Ectodermal cell (in vitro differentiated cells): ENCODE measurements at regions not wholly inside any gene's neighbourhood (a gene's known extent, or its start where the extent isn't known, plus 50 kb on each side); places are given as distances from the start of the nearest gene placed in this dataset.

Source experiments
- H3K27ac ChIP-seq: 2 replicates; pipeline ENCODE4 v1.7.0; 2013; ENCODE audit warnings: mild to moderate bottlenecking, low read depth, low read length; ENCODE audit not compliant: insufficient read depth, poor library complexity, severe bottlenecking
- H3K27me3 ChIP-seq: 2 replicates; pipeline ENCODE4 v1.7.0; 2013; ENCODE audit warnings: mild to moderate bottlenecking, low read length; ENCODE audit not compliant: insufficient read depth, control insufficient read depth, poor library complexity, severe bottlenecking
- H3K36me3 ChIP-seq: one replicate; pipeline ENCODE4 v1.7.0; 2013; ENCODE audit warnings: low read length; ENCODE audit not compliant: control insufficient read depth, insufficient read depth
- H3K4me1 ChIP-seq: one replicate; pipeline ENCODE4 v1.7.0; 2013; ENCODE audit warnings: low read length; ENCODE audit not compliant: control insufficient read depth, insufficient read depth
- H3K4me3 ChIP-seq: 2 replicates; pipeline ENCODE4 v1.7.0; 2013; ENCODE audit warnings: low read depth, low read length, control low read depth; ENCODE audit not compliant: insufficient read depth
- H3K9me3 ChIP-seq: 2 replicates; pipeline ENCODE4 v1.7.0; 2013; ENCODE audit warnings: mild to moderate bottlenecking, low read length, moderate library complexity; ENCODE audit not compliant: control insufficient read depth
- WGBS, 2 experiments: methylation state at CpG; one replicate each; pipeline ENCODE4 v1.1.7; 2013; ENCODE audit warnings: missing lambda C conversion rate in 2 of 2; 5-methylcytosine and 5-hydroxymethylcytosine counted together

GRCh38 chr12:107362960-107363359, 269.6 kb upstream of the CRY1 start:
- WGBS, 2 experiments: 56 to 72% methylated on average over 5 of the region's 5 CpGs
- H3K27ac ChIP-seq: no peak overlapping the region

GRCh38 chr12:107364875-107365518, 271.6 kb upstream of the CRY1 start:
- no peaks in the 10 kb centered on the region for H3K36me3 ChIP-seq
- H3K9me3 ChIP-seq: no peaks in the 10 kb centered on the region
- WGBS, 2 experiments: 95% methylated on average over 3 of the region's 3 CpGs
- peaks cover 24% of the 10 kb centered on the region for H3K4me1 ChIP-seq
- no peak overlapping the region for H3K27ac ChIP-seq
- no peak overlapping the region for H3K4me3 ChIP-seq
- H3K27me3 ChIP-seq: no peaks in the 10 kb centered on the region

More at GRCh38 chr12:107362960-107363359, 269.6 kb upstream of the CRY1 start:
- Histone ChIP-seq H3K9me3 (no peaks in the 10 kb centered on the region), H3K27me3 (no peaks in the 10 kb centered on the region), H3K36me3 (no peaks in the 10 kb centered on the region), H3K4me1 (peaks cover 24% of the 10 kb centered on the region), H3K4me3 (no peak overlapping the region)

GRCh38 chr12:107365703-107366102, 272.4 kb upstream of the CRY1 start:
- Histone ChIP-seq H3K9me3 (no peaks in the 10 kb centered on the region), H3K36me3 (no peaks in the 10 kb centered on the region), H3K27ac (no peak overlapping the region), H3K27me3 (no peaks in the 10 kb centered on the region), H3K4me1 (peaks cover 27% of the 10 kb centered on the region), H3K4me3 (no peak overlapping the region)
- WGBS, 2 experiments: 82 to 83% methylated on average over 3 of the region's 3 CpGs

- no peaks in the 10 kb centered on the region for H3K27me3 ChIP-seq
- no peak overlapping the region for H3K27ac ChIP-seq
- no peaks in the 10 kb centered on the region for H3K9me3 ChIP-seq
- no peaks in the 10 kb centered on the region for H3K36me3 ChIP-seq
- peaks cover 27% of the 10 kb centered on the region for H3K4me1 ChIP-seq
- 77 to 79% methylated on average over 2 of the region's 2 CpGs for WGBS, 2 experiments
- no peak overlapping the region for H3K4me3 ChIP-seq
Measured at GRCh38 chr12:107366322-107366721, 273.0 kb upstream of the CRY1 start.

GRCh38 chr12:107368586-107368985, 275.2 kb upstream of the CRY1 start:
- 94 to 95% methylated on average over 5 of the region's 5 CpGs for WGBS, 2 experiments
- Histone ChIP-seq H3K4me1 (peaks cover 16% of the 10 kb centered on the region), H3K4me3 (no peak overlapping the region), H3K27ac (no peak overlapping the region), H3K36me3 (no peaks in the 10 kb centered on the region), H3K9me3 (no peaks in the 10 kb centered on the region), H3K27me3 (no peaks in the 10 kb centered on the region)

GRCh38 chr12:107369006-107369405, 275.7 kb upstream of the CRY1 start:
- no peaks in the 10 kb centered on the region for H3K36me3 ChIP-seq
- no peaks in the 10 kb centered on the region for H3K27me3 ChIP-seq
- H3K4me3 ChIP-seq: no peak overlapping the region
- no peaks in the 10 kb centered on the region for H3K9me3 ChIP-seq
- WGBS, 2 experiments: 75 to 100% methylated on average over 1 of the region's 2 CpGs
- H3K4me1 ChIP-seq: peaks cover 12% of the 10 kb centered on the region
- H3K27ac ChIP-seq: no peak overlapping the region

- Histone ChIP-seq H3K36me3 (no peaks in the 10 kb centered on the region), H3K27me3 (no peaks in the 10 kb centered on the region), H3K27ac (no peak overlapping the region), H3K4me3 (no peak overlapping the region), H3K4me1 (peaks cover 18% of the 10 kb centered on the region), H3K9me3 (no peaks in the 10 kb centered on the region)
- 98 to 100% methylated on average over 2 to 4 of the region's 4 CpGs for WGBS, 2 experiments
Measured at GRCh38 chr12:107369679-107370078, 276.3 kb upstream of the CRY1 start.

- WGBS, 2 experiments: 80 to 84% methylated on average over 5 of the region's 5 CpGs
- Histone ChIP-seq H3K27ac (no peak overlapping the region), H3K9me3 (no peaks in the 10 kb centered on the region), H3K27me3 (no peaks in the 10 kb centered on the region), H3K36me3 (no peaks in the 10 kb centered on the region), H3K4me3 (no peak overlapping the region), H3K4me1 (peaks cover 10% of the 10 kb centered on the region)
Measured at GRCh38 chr12:107372229-107372658, 278.9 kb upstream of the CRY1 start.

GRCh38 chr12:107373238-107373809, 280.0 kb upstream of the CRY1 start:
- H3K4me3 ChIP-seq: no peak overlapping the region
- no peaks in the 10 kb centered on the region for H3K9me3 ChIP-seq
- 91 to 94% methylated on average over 2 to 3 of the region's 3 CpGs for WGBS, 2 experiments

GRCh38 chr12:107374161-107374840, 281.0 kb upstream of the CRY1 start:
- H3K27ac ChIP-seq: no peak overlapping the region
- no peaks in the 10 kb centered on the region for H3K27me3 ChIP-seq
- H3K4me1 ChIP-seq: peaks cover 10% of the 10 kb centered on the region
- H3K9me3 ChIP-seq: no peaks in the 10 kb centered on the region
- 64 to 73% methylated on average over 10 of the region's 10 CpGs for WGBS, 2 experiments
- no peak overlapping the region for H3K4me3 ChIP-seq
- no peaks in the 10 kb centered on the region for H3K36me3 ChIP-seq

More at GRCh38 chr12:107373238-107373809, 280.0 kb upstream of the CRY1 start:
- H3K4me1 ChIP-seq: peaks cover 10% of the 10 kb centered on the region
- no peak overlapping the region for H3K27ac ChIP-seq
- H3K36me3 ChIP-seq: no peaks in the 10 kb centered on the region
- no peaks in the 10 kb centered on the region for H3K27me3 ChIP-seq
